Transverse colon (tissue), 3 donors: ENCODE measurements at regions not wholly inside any gene's neighbourhood (a gene's known extent, or its start where the extent isn't known, plus 50 kb on each side); places are given as distances from the start of the nearest gene placed in this dataset.

Experiments
- EP300 ChIP-seq: sonication (generic); formaldehyde crosslinking; IDR thresholded peaks from one replicate; pipeline ENCODE4 v1.6.1; 2017; ENCODE audit warnings: antibody characterized with exemption, low read depth
- POLR2A ChIP-seq: fragments of 450-650 bp; IDR thresholded peaks from one replicate; pipeline ENCODE4 v1.6.1; 2016; ENCODE audit warnings: antibody characterized with exemption, mild to moderate bottlenecking, moderate library complexity
- TF ChIP-seq, protein P1 (sequence below), 5 experiments: fragments of 200-600 bp in 3 of 5; fragments of 450-650 bp in 2 of 5; sonication (generic) in 3 of 5; IDR thresholded peaks; 1 replicate in 2 of 5; 2 replicates in 3 of 5; pipeline ENCODE4 v1.5.1; 2016 to 2017; ENCODE audit warnings: antibody characterized with exemption in 5 of 5, inconsistent platforms in 3 of 5, mild to moderate bottlenecking in 2 of 5, moderate library complexity in 1 of 5

DNA sequence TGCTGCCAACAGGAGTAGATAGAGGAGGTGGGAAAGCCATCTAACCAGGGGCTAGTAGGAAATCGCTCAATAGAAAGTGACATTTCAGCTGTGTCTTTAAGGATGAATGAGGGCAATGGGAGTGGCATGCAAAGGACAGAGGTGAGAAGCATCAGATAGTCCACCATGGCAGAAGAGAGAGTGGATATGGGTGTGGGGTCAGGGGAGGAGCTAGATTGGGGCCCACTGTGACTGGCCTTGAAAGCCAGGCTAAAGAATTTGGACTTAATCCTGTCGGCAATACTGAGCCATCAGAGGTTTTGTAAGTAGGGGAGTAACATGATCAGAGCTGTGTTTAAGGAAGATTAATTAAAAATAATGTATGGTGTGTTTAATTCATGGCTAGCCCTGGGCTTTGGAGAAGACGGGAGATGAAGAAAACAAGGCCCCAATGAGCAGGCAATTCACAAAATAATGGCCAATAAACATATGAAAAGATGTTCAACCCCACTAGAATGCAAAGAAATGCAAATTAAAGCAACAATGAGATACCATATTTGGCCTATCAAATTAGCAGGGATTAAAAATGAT, 98.1 kb upstream of the PJA1 start:
- TF ChIP-seq POLR2A, result no peak
- TF ChIP-seq, protein P1, sequence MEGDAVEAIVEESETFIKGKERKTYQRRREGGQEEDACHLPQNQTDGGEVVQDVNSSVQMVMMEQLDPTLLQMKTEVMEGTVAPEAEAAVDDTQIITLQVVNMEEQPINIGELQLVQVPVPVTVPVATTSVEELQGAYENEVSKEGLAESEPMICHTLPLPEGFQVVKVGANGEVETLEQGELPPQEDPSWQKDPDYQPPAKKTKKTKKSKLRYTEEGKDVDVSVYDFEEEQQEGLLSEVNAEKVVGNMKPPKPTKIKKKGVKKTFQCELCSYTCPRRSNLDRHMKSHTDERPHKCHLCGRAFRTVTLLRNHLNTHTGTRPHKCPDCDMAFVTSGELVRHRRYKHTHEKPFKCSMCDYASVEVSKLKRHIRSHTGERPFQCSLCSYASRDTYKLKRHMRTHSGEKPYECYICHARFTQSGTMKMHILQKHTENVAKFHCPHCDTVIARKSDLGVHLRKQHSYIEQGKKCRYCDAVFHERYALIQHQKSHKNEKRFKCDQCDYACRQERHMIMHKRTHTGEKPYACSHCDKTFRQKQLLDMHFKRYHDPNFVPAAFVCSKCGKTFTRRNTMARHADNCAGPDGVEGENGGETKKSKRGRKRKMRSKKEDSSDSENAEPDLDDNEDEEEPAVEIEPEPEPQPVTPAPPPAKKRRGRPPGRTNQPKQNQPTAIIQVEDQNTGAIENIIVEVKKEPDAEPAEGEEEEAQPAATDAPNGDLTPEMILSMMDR (IDR thresholded peaks at IDR 0.05), result no peak
- TF ChIP-seq EP300, result no peak
